ENCODE measurements at regions not wholly inside any gene's neighbourhood (a gene's known extent, or its start where the extent isn't known, plus 50 kb on each side); places are given as distances from the start of the nearest gene placed in this dataset.

DNA sequence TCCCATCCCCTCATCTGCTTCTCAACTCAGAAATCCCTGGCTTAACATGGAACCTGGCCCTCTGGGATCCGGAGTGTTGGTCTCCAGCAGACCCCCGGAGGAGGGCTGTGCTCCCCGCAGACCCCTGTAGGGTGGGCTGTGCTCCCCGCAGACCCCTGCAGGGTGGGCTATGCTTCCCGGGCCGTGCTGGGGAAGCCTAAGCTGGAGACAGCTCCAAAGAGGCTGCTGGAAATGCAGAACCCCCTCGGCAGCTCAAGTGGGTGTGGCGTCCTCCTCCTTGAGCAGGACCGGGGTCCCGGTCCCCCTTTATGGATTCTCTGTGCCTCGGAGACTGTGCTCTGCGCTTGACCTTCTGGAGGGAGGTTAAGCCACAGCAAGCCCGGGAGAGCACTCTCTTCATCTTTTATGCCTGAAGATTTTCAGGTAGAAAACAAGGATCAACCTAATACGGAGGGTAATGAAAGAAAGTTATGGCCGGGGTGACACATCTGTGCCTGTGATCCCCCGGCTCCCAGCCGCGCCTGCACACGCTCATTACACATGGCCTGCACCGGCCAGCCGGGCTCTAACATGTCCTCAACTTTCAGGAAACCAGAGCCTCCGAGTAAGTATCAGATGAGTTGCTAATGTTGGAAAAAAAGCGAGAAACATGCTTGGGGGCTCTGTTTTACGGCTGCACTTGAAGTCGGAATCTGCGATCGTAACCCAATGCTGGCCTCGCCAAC, 87.7 kb upstream of the ACTRT2 start:
- H3F3A ChIP-seq (ENCODE audit: insufficient read depth, low read length), result no peaks in the 10 kb centered on the region
- H3K4me1 ChIP-seq (ENCODE audit: insufficient read depth, low read length, severe bottlenecking), result no peaks in the 10 kb centered on the region
- H3K79me2 ChIP-seq (ENCODE audit: insufficient read depth, low read length), result no peaks in the 10 kb centered on the region
- no peak overlapping the region for H3K9ac ChIP-seq (ENCODE audit: low read length)
- no peak overlapping the region for H3K27ac ChIP-seq (ENCODE audit: low read depth, low read length, poor library complexity, severe bottlenecking)
- no peak overlapping the region for H3K4me2 ChIP-seq (ENCODE audit: low read length)
- no peak overlapping the region for H3K4me3 ChIP-seq (ENCODE audit: low read depth, low read length, poor library complexity, severe bottlenecking)
- no peak for TF ChIP-seq EZH2 (IDR thresholded peaks at IDR 0.05; ENCODE audit: borderline replicate concordance, low read length)
- TF ChIP-seq, protein P1, sequence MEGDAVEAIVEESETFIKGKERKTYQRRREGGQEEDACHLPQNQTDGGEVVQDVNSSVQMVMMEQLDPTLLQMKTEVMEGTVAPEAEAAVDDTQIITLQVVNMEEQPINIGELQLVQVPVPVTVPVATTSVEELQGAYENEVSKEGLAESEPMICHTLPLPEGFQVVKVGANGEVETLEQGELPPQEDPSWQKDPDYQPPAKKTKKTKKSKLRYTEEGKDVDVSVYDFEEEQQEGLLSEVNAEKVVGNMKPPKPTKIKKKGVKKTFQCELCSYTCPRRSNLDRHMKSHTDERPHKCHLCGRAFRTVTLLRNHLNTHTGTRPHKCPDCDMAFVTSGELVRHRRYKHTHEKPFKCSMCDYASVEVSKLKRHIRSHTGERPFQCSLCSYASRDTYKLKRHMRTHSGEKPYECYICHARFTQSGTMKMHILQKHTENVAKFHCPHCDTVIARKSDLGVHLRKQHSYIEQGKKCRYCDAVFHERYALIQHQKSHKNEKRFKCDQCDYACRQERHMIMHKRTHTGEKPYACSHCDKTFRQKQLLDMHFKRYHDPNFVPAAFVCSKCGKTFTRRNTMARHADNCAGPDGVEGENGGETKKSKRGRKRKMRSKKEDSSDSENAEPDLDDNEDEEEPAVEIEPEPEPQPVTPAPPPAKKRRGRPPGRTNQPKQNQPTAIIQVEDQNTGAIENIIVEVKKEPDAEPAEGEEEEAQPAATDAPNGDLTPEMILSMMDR (IDR thresholded peaks at IDR 0.05; ENCODE audit: low read length), result no peak
- no peaks in the 10 kb centered on the region for H3K36me3 ChIP-seq (ENCODE audit: insufficient read depth, low read length)
- H4K20me1 ChIP-seq (ENCODE audit: insufficient read depth, low read length), result no peaks in the 10 kb centered on the region
- no peaks in the 10 kb centered on the region for H3K9me2 ChIP-seq (ENCODE audit: low read depth, low read length)
- H3K9me3 ChIP-seq (ENCODE audit: low read length), result no peaks in the 10 kb centered on the region
- H2AFZ ChIP-seq (ENCODE audit: low read length), result no peak overlapping the region
- no peaks in the 10 kb centered on the region for H3K27me3 ChIP-seq (ENCODE audit: insufficient read depth, low read length)

DNA sequence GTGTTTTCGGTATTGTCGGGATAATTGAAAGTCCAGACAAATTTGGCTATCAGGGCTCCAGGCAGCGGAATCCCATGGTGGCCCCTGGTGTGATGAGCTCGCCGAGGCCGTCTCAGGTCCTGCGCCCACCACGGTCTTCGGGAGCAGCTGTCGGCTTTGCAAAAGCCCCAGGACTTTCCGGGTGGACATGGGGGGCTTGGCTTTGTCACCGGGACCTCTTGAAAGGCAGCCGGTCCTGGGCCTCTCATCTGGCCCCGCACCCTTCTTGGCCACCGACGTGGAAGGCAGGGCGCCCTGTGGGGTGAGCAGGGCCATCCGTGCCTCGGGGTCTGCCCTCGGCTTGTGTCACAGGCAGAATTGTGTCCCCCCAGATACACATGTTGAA, 87.1 kb upstream of the ACTRT2 start:
- Histone ChIP-seq H3K79me2 (ENCODE audit: insufficient read depth, low read length) (no peaks in the 10 kb centered on the region), H3K4me1 (ENCODE audit: insufficient read depth, low read length, severe bottlenecking) (no peaks in the 10 kb centered on the region), H4K20me1 (ENCODE audit: insufficient read depth, low read length) (no peaks in the 10 kb centered on the region), H3K9ac (ENCODE audit: low read length) (no peak overlapping the region), H3K4me2 (ENCODE audit: low read length) (no peak overlapping the region), H3K36me3 (ENCODE audit: insufficient read depth, low read length) (no peaks in the 10 kb centered on the region), H2AFZ (ENCODE audit: low read length) (no peak overlapping the region), H3K9me3 (ENCODE audit: low read length) (no peaks in the 10 kb centered on the region), H3K9me2 (ENCODE audit: low read depth, low read length) (no peaks in the 10 kb centered on the region), H3K4me3 (ENCODE audit: low read depth, low read length, poor library complexity, severe bottlenecking) (no peak overlapping the region), H3K27ac (ENCODE audit: low read depth, low read length, poor library complexity, severe bottlenecking) (no peak overlapping the region), H3F3A (ENCODE audit: insufficient read depth, low read length) (no peaks in the 10 kb centered on the region), H3K27me3 (ENCODE audit: insufficient read depth, low read length) (no peaks in the 10 kb centered on the region)
- TF ChIP-seq EZH2 (IDR thresholded peaks at IDR 0.05; ENCODE audit: borderline replicate concordance, low read length), result no peak
- TF ChIP-seq, protein P1 (IDR thresholded peaks at IDR 0.05; ENCODE audit: low read length), result no peak

DNA sequence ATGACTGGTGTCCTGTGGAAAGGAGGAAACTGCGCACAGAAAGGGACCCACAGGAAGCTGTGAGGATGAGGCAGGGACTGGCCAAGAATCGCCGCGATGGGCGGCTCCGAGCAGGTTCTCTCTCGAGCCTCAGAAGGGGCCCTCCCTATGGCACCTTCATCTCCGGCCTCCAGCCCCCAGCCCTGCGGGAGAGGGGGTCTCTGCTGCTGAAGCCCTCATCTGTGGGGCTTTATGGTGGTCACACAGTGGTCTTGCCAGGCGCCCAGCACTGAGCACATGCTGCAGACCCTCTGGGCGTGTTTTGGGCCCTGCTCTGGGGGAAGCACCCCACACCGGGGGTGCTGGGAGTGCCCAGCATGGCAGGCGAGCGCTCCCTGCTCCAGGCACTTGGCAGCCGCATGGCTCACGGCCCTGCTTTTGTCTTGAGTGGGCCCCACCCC, 86.6 kb upstream of the ACTRT2 start:
- H3K9me3 ChIP-seq (ENCODE audit: low read length), result no peaks in the 10 kb centered on the region

More for the DNA sequence above, 86.6 kb upstream of the ACTRT2 start:
- H3K27me3 ChIP-seq (ENCODE audit: insufficient read depth, low read length), result no peaks in the 10 kb centered on the region
- no peak overlapping the region for H3K27ac ChIP-seq (ENCODE audit: low read depth, low read length, poor library complexity, severe bottlenecking)
- H3K9me2 ChIP-seq (ENCODE audit: low read depth, low read length), result no peaks in the 10 kb centered on the region
- no peak overlapping the region for H3K9ac ChIP-seq (ENCODE audit: low read length)
- no peaks in the 10 kb centered on the region for H3K4me1 ChIP-seq (ENCODE audit: insufficient read depth, low read length, severe bottlenecking)
- no peaks in the 10 kb centered on the region for H4K20me1 ChIP-seq (ENCODE audit: insufficient read depth, low read length)
- H2AFZ ChIP-seq (ENCODE audit: low read length), result no peak overlapping the region
- no peaks in the 10 kb centered on the region for H3F3A ChIP-seq (ENCODE audit: insufficient read depth, low read length)
- no peaks in the 10 kb centered on the region for H3K79me2 ChIP-seq (ENCODE audit: insufficient read depth, low read length)
- no peak overlapping the region for H3K4me3 ChIP-seq (ENCODE audit: low read depth, low read length, poor library complexity, severe bottlenecking)
- no peaks in the 10 kb centered on the region for H3K36me3 ChIP-seq (ENCODE audit: insufficient read depth, low read length)
- H3K4me2 ChIP-seq (ENCODE audit: low read length), result no peak overlapping the region
- TF ChIP-seq EZH2 (IDR thresholded peaks at IDR 0.05; ENCODE audit: borderline replicate concordance, low read length), result no peak
- TF ChIP-seq, protein P1 (IDR thresholded peaks at IDR 0.05; ENCODE audit: low read length), result no peak

All from OCI-LY1 (cell line).